SK-N-SH (cell line): ENCODE measurements at regions not wholly inside any gene's neighbourhood (a gene's known extent, or its start where the extent isn't known, plus 50 kb on each side); places are given as distances from the start of the nearest gene placed in this dataset.

Experiments used
- CTCF ChIA-PET: fragments of 300-600, 350-600 bp; formaldehyde crosslinking; extraction: SDS; loops from one replicate; lab custom pipeline; 2021; lab: Yijun Ruan, JAX
- POLR2A ChIA-PET: fragments of 350-600 bp; sonication (Branson Sonifier 250); formaldehyde crosslinking; extraction: SDS; loops from one replicate; lab custom pipeline; 2020; ENCODE audit warnings: antibody characterized with exemption, inconsistent platforms; lab: Yijun Ruan, JAX
- DNase-seq: peaks from one replicate; pipeline ENCODE4 v3.0.0; 2012
- H2AFZ ChIP-seq: fragments of 200-600 bp; sonication (generic); 2 replicates; pipeline ENCODE4 v1.8.1; 2016; ENCODE audit warnings: antibody characterized with exemption, mild to moderate bottlenecking, low read depth
- H3F3A ChIP-seq: fragments of 200-600 bp; sonication (generic); replicated peaks from 2 replicates; pipeline ENCODE3; 2016; ENCODE audit warnings: antibody characterized with exemption, mild to moderate bottlenecking; ENCODE audit not compliant: insufficient read depth
- H3K27ac ChIP-seq, 2 experiments: fragments of 200-500 bp in 1 of 2; fragments of 200-600 bp in 1 of 2; sonication (Bioruptor generic) in 1 of 2; sonication (generic), shearing (Covaris generic) in 1 of 2; 2 replicates each; pipeline versions ENCODE4 v1.5.1 to v1.6.1; 2014 to 2016; ENCODE audit warnings: low read depth in 2 of 2, inconsistent platforms in 1 of 2, low read length in 1 of 2, mild to moderate bottlenecking in 1 of 2, mixed read lengths in 1 of 2
- H3K27me3 ChIP-seq: fragments of 200-600 bp; sonication (generic), shearing (Covaris generic); 2 replicates; pipeline ENCODE4 v1.6.1; 2016; ENCODE audit warnings: mixed run types; ENCODE audit not compliant: insufficient read depth
- H3K36me3 ChIP-seq, 2 experiments: fragments of 200-500 bp in 1 of 2; fragments of 200-600 bp in 1 of 2; sonication (Bioruptor generic) in 1 of 2; sonication (generic) in 1 of 2; replicated peaks in 1 of 2; 2 replicates each; pipeline versions ENCODE3 to v1.5.1; 2014 to 2016; ENCODE audit warnings: low read length in 1 of 2, mild to moderate bottlenecking in 1 of 2; ENCODE audit not compliant: insufficient read depth in 2 of 2, control insufficient read depth in 1 of 2
- H3K4me1 ChIP-seq, 2 experiments: fragments of 200-500 bp in 1 of 2; fragments of 200-600 bp in 1 of 2; sonication (Bioruptor generic) in 1 of 2; sonication (generic), shearing (Covaris generic) in 1 of 2; 2 replicates each; pipeline versions ENCODE4 v1.5.1 to v1.6.1; 2014 to 2016; ENCODE audit warnings: low read depth in 1 of 2, low read length in 1 of 2, mixed run types in 1 of 2; ENCODE audit not compliant: insufficient read depth in 2 of 2, control insufficient read depth in 1 of 2
- H3K4me2 ChIP-seq: fragments of 200-600 bp; sonication (generic), shearing (Covaris generic); 2 replicates; pipeline ENCODE4 v1.6.1; 2017; ENCODE audit warnings: mixed run types
- H3K4me3 ChIP-seq, 2 experiments: fragments of 200-500 bp in 1 of 2; fragments of 200-600 bp in 1 of 2; sonication (Bioruptor generic) in 1 of 2; sonication (generic), shearing (Covaris generic) in 1 of 2; 2 replicates each; pipeline versions ENCODE4 v1.5.1 to v1.8.1; 2014 to 2016; ENCODE audit warnings: low read depth in 2 of 2, inconsistent platforms in 1 of 2, low read length in 1 of 2, mild to moderate bottlenecking in 1 of 2, mixed read lengths in 1 of 2, moderate library complexity in 1 of 2
- H3K79me2 ChIP-seq: fragments of 200-600 bp; sonication (generic); 2 replicates; pipeline ENCODE4 v1.8.1; 2017; ENCODE audit warnings: mild to moderate bottlenecking; ENCODE audit not compliant: insufficient read depth
- H3K9ac ChIP-seq: fragments of 200-600 bp; sonication (generic); 2 replicates; pipeline ENCODE4 v1.6.1; 2017; ENCODE audit warnings: mixed run types
- H3K9me2 ChIP-seq: fragments of 200-600 bp; sonication (generic); 2 replicates; pipeline ENCODE4 v1.6.1; 2017; ENCODE audit warnings: mixed run types
- H3K9me3 ChIP-seq: fragments of 200-600 bp; sonication (generic); 2 replicates; pipeline ENCODE4 v1.6.1; 2017; ENCODE audit warnings: mixed run types, mild to moderate bottlenecking, moderate library complexity
- H4K20me1 ChIP-seq: fragments of 200-600 bp; sonication (generic); 2 replicates; pipeline ENCODE4 v1.6.1; 2017; ENCODE audit warnings: mild to moderate bottlenecking, mixed run types; ENCODE audit not compliant: insufficient read depth
- ELF1 ChIP-seq: IDR thresholded peaks from 2 replicates; pipeline ENCODE4 v1.4.0; 2012
- EP300 ChIP-seq, 2 experiments: IDR thresholded peaks; 2 replicates each; pipeline versions ENCODE4 v1.4.0 to v1.6.1; 2012; ENCODE audit warnings: borderline replicate concordance in 1 of 2, low read depth in 1 of 2, low read length in 1 of 2
- FOSL2 ChIP-seq: IDR thresholded peaks from 2 replicates; pipeline ENCODE4 v1.4.0; 2012; ENCODE audit warnings: low read depth, mild to moderate bottlenecking, moderate library complexity, borderline replicate concordance
- FOXM1 ChIP-seq: IDR thresholded peaks from 2 replicates; pipeline ENCODE4 v1.4.0; 2012; ENCODE audit warnings: low read depth, mild to moderate bottlenecking
- GABPA ChIP-seq: IDR thresholded peaks from 2 replicates; pipeline ENCODE4 v1.4.0; 2012; ENCODE audit warnings: low read depth, mild to moderate bottlenecking
- GATA2 ChIP-seq: sonication (generic); formaldehyde crosslinking; IDR thresholded peaks from 2 replicates; pipeline ENCODE4 v1.5.0; 2020; ENCODE audit warnings: mild to moderate bottlenecking, missing genetic modification reagents
- MAX ChIP-seq: IDR thresholded peaks from 2 replicates; pipeline ENCODE4 v1.4.0; 2012; ENCODE audit warnings: low read depth
- MXI1 ChIP-seq: IDR thresholded peaks from 2 replicates; pipeline ENCODE4 v1.6.1; 2012; ENCODE audit warnings: mild to moderate bottlenecking, low read depth, low read length, improper control_type of control experiment
- NFIC ChIP-seq: IDR thresholded peaks from 2 replicates; pipeline ENCODE4 v1.4.0; 2012; ENCODE audit warnings: borderline replicate concordance
- NRF1 ChIP-seq: IDR thresholded peaks from 2 replicates; pipeline ENCODE4 v1.6.1; 2012; ENCODE audit warnings: low read depth, mild to moderate bottlenecking, low read length
- RAD21 ChIP-seq: IDR thresholded peaks from 2 replicates; pipeline ENCODE4 v1.6.1; 2012; ENCODE audit warnings: mild to moderate bottlenecking, low read length
- SIN3A ChIP-seq: IDR thresholded peaks from 2 replicates; pipeline ENCODE4 v1.6.1; 2012; ENCODE audit warnings: low read depth, mild to moderate bottlenecking, low read length, moderate library complexity, borderline replicate concordance
- SMC3 ChIP-seq: IDR thresholded peaks from 2 replicates; pipeline ENCODE4 v1.6.1; 2012; ENCODE audit warnings: low read depth, low read length, improper control_type of control experiment
- TAF1 ChIP-seq: IDR thresholded peaks from 2 replicates; pipeline ENCODE4 v1.6.1; 2012; ENCODE audit warnings: low read depth, mild to moderate bottlenecking, low read length, moderate library complexity, borderline replicate concordance
- TEAD4 ChIP-seq: IDR thresholded peaks from 2 replicates; pipeline ENCODE4 v1.4.0; 2012; ENCODE audit warnings: mild to moderate bottlenecking, borderline replicate concordance; ENCODE audit not compliant: insufficient read depth
- YY1 ChIP-seq: IDR thresholded peaks from 2 replicates; pipeline ENCODE4 v1.4.0; 2012; ENCODE audit warnings: low read depth, mild to moderate bottlenecking
- WGBS: methylation state at CpG from one replicate; pipeline ENCODE4 v1.1.6; 2017; ENCODE audit warnings: low lambda C conversion rate; 5-methylcytosine and 5-hydroxymethylcytosine counted together
- TF ChIP-seq, protein P1 (sequence below): fragments of 200-600 bp; sonication (generic); IDR thresholded peaks from 2 replicates; pipeline ENCODE4 v1.6.1; 2017; ENCODE audit warnings: antibody characterized with exemption, mild to moderate bottlenecking, moderate library complexity
- TF ChIP-seq, protein P2 (sequence below): fragments of 150-350 bp; IDR thresholded peaks from 2 replicates; pipeline ENCODE4 v1.6.1; 2016; ENCODE audit warnings: mild to moderate bottlenecking, low read depth, low read length
- TF ChIP-seq, protein P3 (sequence below): IDR thresholded peaks from 2 replicates; pipeline ENCODE4 v1.4.0; 2012; ENCODE audit warnings: low read depth, borderline replicate concordance

DNA sequence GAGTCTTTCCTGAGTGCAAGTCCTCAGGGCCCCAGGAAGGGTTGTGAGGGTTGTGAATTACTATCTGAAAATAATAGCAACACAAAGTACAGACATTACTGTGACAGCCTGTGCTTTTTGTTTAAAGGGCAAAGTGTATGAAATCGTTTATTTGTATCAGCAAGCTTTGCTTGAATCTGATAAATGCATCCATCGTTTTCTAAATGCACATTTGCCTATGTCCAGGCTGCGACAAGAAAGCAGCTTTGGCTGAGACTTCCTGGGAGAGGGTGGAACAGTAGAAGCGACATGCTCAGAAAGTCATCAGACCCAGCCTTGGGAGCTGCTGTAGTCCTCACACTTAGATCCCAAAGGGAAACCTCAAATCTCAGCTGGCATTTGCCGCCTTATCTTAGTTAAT, 524.2 kb upstream of the SALL3 start:
- WGBS = 2% methylated on average over 5 of the region's 5 CpGs

More for the DNA sequence above, 524.2 kb upstream of the SALL3 start:
- Histone ChIP-seq H3K36me3 (no peaks in the 10 kb centered on the region), H3K4me1 (no peaks in the 10 kb centered on the region), H3K79me2 (no peaks in the 10 kb centered on the region), H3K27ac (no peak overlapping the region), H3K4me2 (no peak overlapping the region), H2AFZ (no peak overlapping the region), H3K9ac (no peak overlapping the region), H3F3A (no peaks in the 10 kb centered on the region), H4K20me1 (no peaks in the 10 kb centered on the region), H3K4me3 (no peak overlapping the region), H3K27me3 (no peaks in the 10 kb centered on the region), H3K9me2 (no peaks in the 10 kb centered on the region), H3K9me3 (no peaks in the 10 kb centered on the region)
- no peak for DNase-seq
- TF ChIP-seq FOSL2 = no peak
- no peak for TF ChIP-seq ELF1
- no peak for TF ChIP-seq GABPA
- TF ChIP-seq MXI1 = no peak
- no peak for TF ChIP-seq RAD21
- no peak for TF ChIP-seq YY1
- no peak for TF ChIP-seq NFIC
- TF ChIP-seq, protein P1, sequence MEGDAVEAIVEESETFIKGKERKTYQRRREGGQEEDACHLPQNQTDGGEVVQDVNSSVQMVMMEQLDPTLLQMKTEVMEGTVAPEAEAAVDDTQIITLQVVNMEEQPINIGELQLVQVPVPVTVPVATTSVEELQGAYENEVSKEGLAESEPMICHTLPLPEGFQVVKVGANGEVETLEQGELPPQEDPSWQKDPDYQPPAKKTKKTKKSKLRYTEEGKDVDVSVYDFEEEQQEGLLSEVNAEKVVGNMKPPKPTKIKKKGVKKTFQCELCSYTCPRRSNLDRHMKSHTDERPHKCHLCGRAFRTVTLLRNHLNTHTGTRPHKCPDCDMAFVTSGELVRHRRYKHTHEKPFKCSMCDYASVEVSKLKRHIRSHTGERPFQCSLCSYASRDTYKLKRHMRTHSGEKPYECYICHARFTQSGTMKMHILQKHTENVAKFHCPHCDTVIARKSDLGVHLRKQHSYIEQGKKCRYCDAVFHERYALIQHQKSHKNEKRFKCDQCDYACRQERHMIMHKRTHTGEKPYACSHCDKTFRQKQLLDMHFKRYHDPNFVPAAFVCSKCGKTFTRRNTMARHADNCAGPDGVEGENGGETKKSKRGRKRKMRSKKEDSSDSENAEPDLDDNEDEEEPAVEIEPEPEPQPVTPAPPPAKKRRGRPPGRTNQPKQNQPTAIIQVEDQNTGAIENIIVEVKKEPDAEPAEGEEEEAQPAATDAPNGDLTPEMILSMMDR = no peak
- TF ChIP-seq SIN3A = no peak
- TF ChIP-seq, protein P2, sequence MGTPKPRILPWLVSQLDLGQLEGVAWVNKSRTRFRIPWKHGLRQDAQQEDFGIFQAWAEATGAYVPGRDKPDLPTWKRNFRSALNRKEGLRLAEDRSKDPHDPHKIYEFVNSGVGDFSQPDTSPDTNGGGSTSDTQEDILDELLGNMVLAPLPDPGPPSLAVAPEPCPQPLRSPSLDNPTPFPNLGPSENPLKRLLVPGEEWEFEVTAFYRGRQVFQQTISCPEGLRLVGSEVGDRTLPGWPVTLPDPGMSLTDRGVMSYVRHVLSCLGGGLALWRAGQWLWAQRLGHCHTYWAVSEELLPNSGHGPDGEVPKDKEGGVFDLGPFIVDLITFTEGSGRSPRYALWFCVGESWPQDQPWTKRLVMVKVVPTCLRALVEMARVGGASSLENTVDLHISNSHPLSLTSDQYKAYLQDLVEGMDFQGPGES = no peak
- no peak for TF ChIP-seq TEAD4
- no peak for TF ChIP-seq SMC3
- TF ChIP-seq NRF1 = no peak
- no peak for TF ChIP-seq FOXM1
- no peak for TF ChIP-seq GATA2 (CRISPR knock-in tag)
- TF ChIP-seq, protein P3, sequence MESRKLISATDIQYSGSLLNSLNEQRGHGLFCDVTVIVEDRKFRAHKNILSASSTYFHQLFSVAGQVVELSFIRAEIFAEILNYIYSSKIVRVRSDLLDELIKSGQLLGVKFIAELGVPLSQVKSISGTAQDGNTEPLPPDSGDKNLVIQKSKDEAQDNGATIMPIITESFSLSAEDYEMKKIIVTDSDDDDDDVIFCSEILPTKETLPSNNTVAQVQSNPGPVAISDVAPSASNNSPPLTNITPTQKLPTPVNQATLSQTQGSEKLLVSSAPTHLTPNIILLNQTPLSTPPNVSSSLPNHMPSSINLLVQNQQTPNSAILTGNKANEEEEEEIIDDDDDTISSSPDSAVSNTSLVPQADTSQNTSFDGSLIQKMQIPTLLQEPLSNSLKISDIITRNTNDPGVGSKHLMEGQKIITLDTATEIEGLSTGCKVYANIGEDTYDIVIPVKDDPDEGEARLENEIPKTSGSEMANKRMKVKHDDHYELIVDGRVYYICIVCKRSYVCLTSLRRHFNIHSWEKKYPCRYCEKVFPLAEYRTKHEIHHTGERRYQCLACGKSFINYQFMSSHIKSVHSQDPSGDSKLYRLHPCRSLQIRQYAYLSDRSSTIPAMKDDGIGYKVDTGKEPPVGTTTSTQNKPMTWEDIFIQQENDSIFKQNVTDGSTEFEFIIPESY = no peak
- no peak for TF ChIP-seq TAF1
- no peak for TF ChIP-seq MAX
- no peak for TF ChIP-seq EP300 (IDR thresholded peaks at IDR 0.05; ENCODE audit: borderline replicate concordance in 1 of 2, low read depth in 1 of 2, low read length in 1 of 2)
- POLR2A ChIA-PET = no interaction called here
- CTCF ChIA-PET = no interaction called here
